Stomach (tissue), 4 donors: ENCODE measurements at regions not wholly inside any gene's neighbourhood (a gene's known extent, or its start where the extent isn't known, plus 50 kb on each side); places are given as distances from the start of the nearest gene placed in this dataset.

Source experiments
- CTCF ChIP-seq, 7 experiments: fragments of 450-650 bp in 4 of 7; fragments of 200-600 bp in 3 of 7; sonication (generic) in 3 of 7; IDR thresholded peaks; one replicate each; pipeline ENCODE4 v1.5.1; 2016 to 2019; ENCODE audit warnings: antibody characterized with exemption in 7 of 7, control low read depth in 2 of 7, mild to moderate bottlenecking in 1 of 7
- POLR2A ChIP-seq, 4 donors: fragments of 450-650 bp; IDR thresholded peaks; one replicate each; pipeline ENCODE4 v1.6.1; 2016; ENCODE audit warnings: antibody characterized with exemption in 4 of 4, control low read depth in 2 of 4, mild to moderate bottlenecking in 1 of 4, moderate library complexity in 1 of 4

- TF ChIP-seq CTCF (IDR thresholded peaks at IDR 0.05) = no peak
- no peak for TF ChIP-seq POLR2A (IDR thresholded peaks at IDR 0.05)
Observed at GRCh38 chr14:56730538-56731145, 79.6 kb downstream of the OTX2 start.
